Upper lobe of left lung (tissue), 6 donors: ENCODE measurements at regions not wholly inside any gene's neighbourhood (a gene's known extent, or its start where the extent isn't known, plus 50 kb on each side); places are given as distances from the start of the nearest gene placed in this dataset.

Experiments
- ATAC-seq, 2 donors: fragments of 200-7000 bp; cut with Tn5 transposase; one replicate each; pipeline ENCODE4 v1.9.1; 2022; ENCODE audit warnings: mild to moderate bottlenecking in 2 of 2, moderate library complexity in 2 of 2; ENCODE audit not compliant: low FRiP score in 2 of 2
- DNase-seq, 2 donors: peaks; one replicate each; pipeline ENCODE4 v3.0.0-alpha.2; 2019 to 2020
- H3K27ac ChIP-seq, 4 donors: fragments of 200-600 bp; sonication (generic); one replicate each; pipeline ENCODE4 v1.5.1; 2016 to 2019
- H3K27me3 ChIP-seq, 4 donors: fragments of 200-600 bp; sonication (generic); one replicate each; pipeline ENCODE4 v1.5.1; 2017 to 2019
- H3K36me3 ChIP-seq, 4 donors: fragments of 200-600 bp; sonication (generic); one replicate each; pipeline ENCODE4 v1.5.1; 2016 to 2019
- H3K4me1 ChIP-seq, 4 donors: fragments of 200-600 bp; sonication (generic); one replicate each; pipeline ENCODE4 v1.5.1; 2018 to 2019
- H3K4me3 ChIP-seq, 4 donors: fragments of 200-600 bp; sonication (generic); one replicate each; pipeline ENCODE4 v1.5.1; 2017 to 2019; ENCODE audit warnings: mild to moderate bottlenecking in 2 of 4, moderate library complexity in 1 of 4
- H3K9me3 ChIP-seq, 4 donors: fragments of 200-600 bp; sonication (generic); one replicate each; pipeline ENCODE4 v1.5.1; 2018 to 2019
- CTCF ChIP-seq, 6 experiments: fragments of 450-650 bp in 4 of 6; fragments of 200-600 bp in 2 of 6; sonication (generic) in 2 of 6; IDR thresholded peaks; one replicate each; pipeline ENCODE4 v1.5.1; 2016 to 2019; ENCODE audit warnings: antibody characterized with exemption in 6 of 6
- EP300 ChIP-seq, 4 donors: sonication (generic); formaldehyde crosslinking; IDR thresholded peaks; one replicate each; pipeline ENCODE4 v1.5.1; 2017; ENCODE audit warnings: antibody characterized with exemption in 4 of 4, control low read depth in 2 of 4
- POLR2A ChIP-seq, 4 donors: fragments of 450-650 bp; IDR thresholded peaks; one replicate each; pipeline ENCODE4 v1.5.1; 2016 to 2017; ENCODE audit warnings: antibody characterized with exemption in 4 of 4, mild to moderate bottlenecking in 2 of 4
- POLR2AphosphoS5 ChIP-seq, 2 donors: sonication (generic); formaldehyde crosslinking; IDR thresholded peaks; one replicate each; pipeline ENCODE4 v1.5.1; 2017; ENCODE audit warnings: antibody characterized with exemption in 2 of 2
- WGBS, 2 donors: methylation state at CpG; one replicate each; pipeline ENCODE4 v1.1.5; 2017 to 2018; 5-methylcytosine and 5-hydroxymethylcytosine counted together
- donor health status: DM: no; HTN: no; CAD: no; lungs with moderate emphysema.
- donor health status: DM: no; HTN: yes; CAD: no; lungs with severe emphysema.

GRCh38 chr7:152572101-152572500 lies 103.8 kb downstream of the XRCC2 start:
- Histone ChIP-seq H3K4me3 (no peak overlapping the region), H3K27me3 (no peaks in the 10 kb centered on the region), H3K9me3 (no peaks in the 10 kb centered on the region), H3K27ac (no peak overlapping the region), H3K36me3 (no peaks in the 10 kb centered on the region), H3K4me1 (no peaks in the 10 kb centered on the region)
- no peak for TF ChIP-seq POLR2AphosphoS5 (IDR thresholded peaks at IDR 0.05)
- no peak for TF ChIP-seq EP300 (IDR thresholded peaks at IDR 0.05)
- TF ChIP-seq CTCF (IDR thresholded peaks at IDR 0.05): no peak
- TF ChIP-seq POLR2A (IDR thresholded peaks at IDR 0.05): no peak
- WGBS, 2 donors: 90 to 92% methylated on average over 5 of the region's 5 CpGs
- DNase-seq (no peak), ATAC-seq (no peak)

- no peak for TF ChIP-seq EP300 (IDR thresholded peaks at IDR 0.05)
- no peak for TF ChIP-seq POLR2AphosphoS5 (IDR thresholded peaks at IDR 0.05)
- no peak for TF ChIP-seq POLR2A (IDR thresholded peaks at IDR 0.05)
- TF ChIP-seq CTCF (IDR thresholded peaks at IDR 0.05): no peak
- H3K4me1 ChIP-seq: no peaks in the 10 kb centered on the region
- WGBS, 2 donors: 72 to 85% methylated on average over 6 of the region's 6 CpGs
- H3K27ac ChIP-seq: no peak overlapping the region
- H3K4me3 ChIP-seq: no peak overlapping the region
- ATAC-seq (no peak), DNase-seq (no peak)
- H3K36me3 ChIP-seq: no peaks in the 10 kb centered on the region
- no peaks in the 10 kb centered on the region for H3K9me3 ChIP-seq
- H3K27me3 ChIP-seq: no peaks in the 10 kb centered on the region
Observed at GRCh38 chr7:152571068-152571467, 104.9 kb downstream of the XRCC2 start.

- Histone ChIP-seq H3K27ac (no peak overlapping the region), H3K27me3 (no peaks in the 10 kb centered on the region), H3K4me3 (no peak overlapping the region), H3K9me3 (no peaks in the 10 kb centered on the region), H3K4me1 (no peaks in the 10 kb centered on the region), H3K36me3 (no peaks in the 10 kb centered on the region)
- WGBS, 2 donors: 77 to 89% methylated on average over 3 to 6 of the region's 6 CpGs
- TF ChIP-seq EP300 (IDR thresholded peaks at IDR 0.05): no peak
- TF ChIP-seq POLR2AphosphoS5 (IDR thresholded peaks at IDR 0.05): no peak
- TF ChIP-seq CTCF (IDR thresholded peaks at IDR 0.05): no peak
- no peak for TF ChIP-seq POLR2A (IDR thresholded peaks at IDR 0.05)
- ATAC-seq: no peak
- peak in 1 of 2 donors; percentile 59 for DNase-seq
Observed at GRCh38 chr7:152568972-152569371, 107.0 kb downstream of the XRCC2 start.

GRCh38 chr7:152565731-152566130 lies 110.2 kb downstream of the XRCC2 start:
- WGBS, 2 donors: 66 to 71% methylated on average over 13 of the region's 13 CpGs
- TF ChIP-seq POLR2A (IDR thresholded peaks at IDR 0.05) (no peak), EP300 (IDR thresholded peaks at IDR 0.05) (no peak), POLR2AphosphoS5 (IDR thresholded peaks at IDR 0.05) (no peak), CTCF (IDR thresholded peaks at IDR 0.05) (no peak)
- Histone ChIP-seq H3K36me3 (no peaks in the 10 kb centered on the region), H3K9me3 (no peaks in the 10 kb centered on the region), H3K4me1 (no peaks in the 10 kb centered on the region), H3K27me3 (no peaks in the 10 kb centered on the region), H3K4me3 (no peak overlapping the region), H3K27ac (no peak overlapping the region)
- ATAC-seq (no peak), DNase-seq (peak in 1 of 2 donors; percentile 35)

GRCh38 chr7:152564656-152565250 lies 111.2 kb downstream of the XRCC2 start:
- Histone ChIP-seq H3K9me3 (no peaks in the 10 kb centered on the region), H3K27ac (no peak overlapping the region), H3K4me3 (no peak overlapping the region), H3K36me3 (no peaks in the 10 kb centered on the region), H3K4me1 (no peaks in the 10 kb centered on the region), H3K27me3 (no peaks in the 10 kb centered on the region)
- no peak for ATAC-seq
- no peak for TF ChIP-seq POLR2A (IDR thresholded peaks at IDR 0.05)
- TF ChIP-seq EP300 (IDR thresholded peaks at IDR 0.05): no peak
- TF ChIP-seq CTCF (IDR thresholded peaks at IDR 0.05): no peak
- TF ChIP-seq POLR2AphosphoS5 (IDR thresholded peaks at IDR 0.05): no peak
- DNase-seq: no peak
- 53 to 58% methylated on average over 8 of the region's 8 CpGs for WGBS, 2 donors
